Body of pancreas (tissue), 4 donors: ENCODE measurements at regions not wholly inside any gene's neighbourhood (a gene's known extent, or its start where the extent isn't known, plus 50 kb on each side); places are given as distances from the start of the nearest gene placed in this dataset.

Experiments used
- ATAC-seq: fragments of 150-250 bp; one replicate; pipeline ENCODE4 v1.9.1; 2016
- DNase-seq, 4 donors: peaks; one replicate each; pipeline ENCODE4 v3.0.0-alpha.2; 2019
- H3K27ac ChIP-seq, 4 donors: fragments of 200-600 bp; sonication (generic); 1 replicate in 3 of 4; 2 replicates in 1 of 4; pipeline versions ENCODE4 v1.5.1 to v1.6.1; 2016 to 2019; ENCODE audit warnings: mild to moderate bottlenecking in 1 of 4, mixed read lengths in 1 of 4, moderate library complexity in 1 of 4
- H3K27me3 ChIP-seq, 2 donors: fragments of 200-600 bp; sonication (generic); one replicate each; pipeline ENCODE4 v1.6.0; 2016; ENCODE audit warnings: mild to moderate bottlenecking in 1 of 2
- H3K36me3 ChIP-seq, 2 donors: fragments of 200-600 bp; sonication (generic); replicated peaks in 1 of 2; 2 replicates each; pipeline ENCODE4 v1.5.1; 2016; ENCODE audit warnings: low read depth in 2 of 2; ENCODE audit not compliant: insufficient read depth in 1 of 2
- H3K4me1 ChIP-seq: fragments of 200-600 bp; sonication (generic); one replicate; pipeline ENCODE4 v1.6.0; 2016
- H3K4me3 ChIP-seq, 2 donors: fragments of 200-600 bp; sonication (generic); 1 replicate in 1 of 2; 2 replicates in 1 of 2; pipeline ENCODE4 v1.5.1; 2016 to 2019
- H3K9me3 ChIP-seq, 3 donors: fragments of 200-600 bp; sonication (generic); 1 replicate in 2 of 3; 2 replicates in 1 of 3; pipeline ENCODE4 v1.5.1; 2016
- POLR2A ChIP-seq, 3 donors: fragments of 450-650 bp; IDR thresholded peaks; one replicate each; pipeline ENCODE4 v1.6.1; 2016; ENCODE audit warnings: antibody characterized with exemption in 3 of 3, mild to moderate bottlenecking in 2 of 3
- WGBS, 2 donors: methylation state at CpG; one replicate each; pipeline ENCODE4 v1.1.5; 2017; 5-methylcytosine and 5-hydroxymethylcytosine counted together
- intact Hi-C: fragments of 100-400 bp; cut with DNase I; formaldehyde crosslinking; loops from one replicate; pipeline ENCODE4 v1.15.1; 2023
- TF ChIP-seq, protein P1 (sequence below), 7 experiments: fragments of 450-650 bp in 4 of 7; fragments of 200-600 bp in 3 of 7; sonication (generic) in 3 of 7; IDR thresholded peaks; one replicate each; pipeline ENCODE4 v1.5.1; 2016 to 2019; ENCODE audit warnings: antibody characterized with exemption in 7 of 7

DNA sequence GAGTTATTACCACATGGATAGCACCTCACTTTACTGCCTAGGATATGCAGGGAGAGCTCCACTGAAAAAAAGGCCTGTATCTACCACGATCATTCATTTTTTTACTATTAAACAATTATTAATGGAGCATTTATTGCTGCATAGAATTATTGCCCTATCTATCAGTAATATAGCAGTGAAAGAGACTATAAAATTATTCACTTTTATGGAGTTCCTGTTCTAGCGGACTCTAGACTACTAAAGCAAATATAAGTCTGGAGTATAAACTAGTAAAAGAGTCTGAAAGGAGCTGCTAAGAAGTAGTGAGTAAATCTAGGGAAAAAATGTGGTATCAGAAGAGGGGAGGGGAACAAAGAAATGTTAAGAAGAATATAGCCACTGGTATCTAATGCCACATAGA lies 150.4 kb upstream of the CYLC2 start:
- TF ChIP-seq, protein P1, sequence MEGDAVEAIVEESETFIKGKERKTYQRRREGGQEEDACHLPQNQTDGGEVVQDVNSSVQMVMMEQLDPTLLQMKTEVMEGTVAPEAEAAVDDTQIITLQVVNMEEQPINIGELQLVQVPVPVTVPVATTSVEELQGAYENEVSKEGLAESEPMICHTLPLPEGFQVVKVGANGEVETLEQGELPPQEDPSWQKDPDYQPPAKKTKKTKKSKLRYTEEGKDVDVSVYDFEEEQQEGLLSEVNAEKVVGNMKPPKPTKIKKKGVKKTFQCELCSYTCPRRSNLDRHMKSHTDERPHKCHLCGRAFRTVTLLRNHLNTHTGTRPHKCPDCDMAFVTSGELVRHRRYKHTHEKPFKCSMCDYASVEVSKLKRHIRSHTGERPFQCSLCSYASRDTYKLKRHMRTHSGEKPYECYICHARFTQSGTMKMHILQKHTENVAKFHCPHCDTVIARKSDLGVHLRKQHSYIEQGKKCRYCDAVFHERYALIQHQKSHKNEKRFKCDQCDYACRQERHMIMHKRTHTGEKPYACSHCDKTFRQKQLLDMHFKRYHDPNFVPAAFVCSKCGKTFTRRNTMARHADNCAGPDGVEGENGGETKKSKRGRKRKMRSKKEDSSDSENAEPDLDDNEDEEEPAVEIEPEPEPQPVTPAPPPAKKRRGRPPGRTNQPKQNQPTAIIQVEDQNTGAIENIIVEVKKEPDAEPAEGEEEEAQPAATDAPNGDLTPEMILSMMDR (IDR thresholded peaks at IDR 0.05) = no peak
- TF ChIP-seq POLR2A (IDR thresholded peaks at IDR 0.05) = no peak
- no peak overlapping the region for H3K27ac ChIP-seq
- WGBS, 2 donors = 79 to 82% methylated on average over 2 of the region's 2 CpGs

DNA sequence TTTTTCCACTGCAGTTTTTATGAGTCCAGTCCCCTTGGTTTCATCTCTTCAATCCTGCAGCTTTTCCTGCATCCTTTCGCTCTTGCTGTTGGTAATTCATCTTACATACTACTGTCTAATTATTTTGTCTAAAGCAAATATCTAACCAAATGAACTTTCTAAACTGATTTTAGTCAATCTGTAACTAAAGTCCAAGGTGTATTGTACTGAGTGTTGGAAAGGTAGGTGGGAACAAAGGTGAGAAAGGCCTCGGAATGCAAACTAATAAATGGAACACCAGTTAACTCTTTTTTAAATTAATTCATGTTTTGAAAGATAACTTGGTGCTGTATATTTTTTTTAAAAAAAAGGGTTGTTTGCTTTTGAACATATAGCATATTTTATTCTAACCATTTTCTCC lies 152.7 kb upstream of the CYLC2 start:
- Histone ChIP-seq H3K9me3 (no peaks in the 10 kb centered on the region), H3K27me3 (no peaks in the 10 kb centered on the region), H3K4me3 (no peak overlapping the region), H3K4me1 (no peaks in the 10 kb centered on the region), H3K27ac (no peak overlapping the region), H3K36me3 (no peaks in the 10 kb centered on the region)
- TF ChIP-seq, protein P1 (IDR thresholded peaks at IDR 0.05) = no peak
- TF ChIP-seq POLR2A (IDR thresholded peaks at IDR 0.05) = no peak
- DNase-seq = no peak
- no peak for ATAC-seq
- WGBS, 2 donors = 31 to 48% methylated on average over 2 of the region's 2 CpGs
- intact Hi-C loops = no loop called here

More for the DNA sequence above, 150.4 kb upstream of the CYLC2 start:
- ATAC-seq (no peak), DNase-seq (no peak)
- no peaks in the 10 kb centered on the region for H3K36me3 ChIP-seq
- intact Hi-C loops = no loop called here
- H3K9me3 ChIP-seq = no peaks in the 10 kb centered on the region
- H3K4me3 ChIP-seq = no peak overlapping the region
- H3K27me3 ChIP-seq = no peaks in the 10 kb centered on the region
- H3K4me1 ChIP-seq = no peaks in the 10 kb centered on the region

DNA sequence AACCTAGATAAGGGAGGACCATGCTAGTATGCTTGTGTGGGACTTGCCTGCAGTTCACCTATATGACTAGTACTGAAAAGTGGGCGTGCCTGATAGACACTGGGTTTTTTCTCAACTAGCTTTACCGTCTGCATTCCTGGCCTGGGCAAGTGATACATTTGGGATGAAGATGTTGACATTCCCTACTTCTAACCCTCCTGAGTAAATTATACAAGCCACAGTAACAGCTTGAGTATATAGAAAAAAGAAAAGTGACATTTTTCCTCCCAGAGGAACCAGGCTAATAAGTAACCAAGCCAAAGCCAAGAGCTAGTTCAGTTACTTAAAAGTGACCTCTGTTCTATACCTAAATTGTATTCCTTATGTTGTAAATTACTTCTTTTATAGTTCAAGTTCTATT lies 153.8 kb upstream of the CYLC2 start:
- no peak for DNase-seq
- Histone ChIP-seq H3K9me3 (no peaks in the 10 kb centered on the region), H3K27ac (no peak overlapping the region), H3K4me1 (no peaks in the 10 kb centered on the region), H3K4me3 (no peak overlapping the region), H3K27me3 (no peaks in the 10 kb centered on the region), H3K36me3 (no peaks in the 10 kb centered on the region)
- TF ChIP-seq, protein P1 (IDR thresholded peaks at IDR 0.05) = no peak
- TF ChIP-seq POLR2A (IDR thresholded peaks at IDR 0.05) = no peak
- no peak for ATAC-seq
- intact Hi-C loops = no loop called here
- WGBS, 2 donors = 20 to 22% methylated on average over 2 of the region's 2 CpGs

DNA sequence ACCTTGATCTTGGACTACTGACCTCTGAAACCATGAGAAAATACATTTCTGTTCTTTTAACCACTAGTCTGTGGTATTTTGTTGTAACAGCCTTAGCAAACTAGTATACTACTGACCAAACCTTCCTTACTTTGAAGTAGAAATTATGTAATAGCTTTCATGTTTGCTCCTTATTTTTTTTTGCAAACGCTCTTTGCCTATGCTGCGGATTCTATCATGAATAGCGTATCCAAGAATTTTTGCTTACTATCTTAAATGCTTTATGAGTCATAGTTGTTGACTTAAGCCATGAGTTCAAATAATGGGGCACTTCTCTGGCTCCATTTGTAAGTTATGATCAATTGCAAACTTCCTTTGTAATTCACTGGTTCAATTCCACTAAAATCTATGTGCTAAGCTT lies 154.8 kb upstream of the CYLC2 start:
- intact Hi-C loops = no loop called here

DNA sequence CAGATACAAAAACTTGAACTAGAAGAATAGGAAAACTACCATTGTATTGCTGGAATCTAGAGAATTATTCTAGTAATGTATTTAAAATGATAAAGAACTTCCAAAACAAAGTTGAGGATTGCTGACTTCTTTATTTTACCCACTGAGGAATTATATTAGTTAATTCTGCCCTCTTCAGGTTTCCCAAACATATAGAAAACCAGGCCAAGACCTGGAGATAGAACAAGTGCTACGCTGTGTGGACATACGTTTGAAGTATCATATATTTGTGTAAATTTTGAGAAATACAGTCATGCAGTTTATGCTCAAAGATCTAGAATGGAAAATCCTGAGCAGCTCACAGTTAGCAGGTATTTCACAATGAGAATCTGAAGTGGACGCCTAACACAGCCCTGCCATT lies 162.3 kb upstream of the CYLC2 start:
- H3K27ac ChIP-seq = no peak overlapping the region
- no peaks in the 10 kb centered on the region for H3K4me1 ChIP-seq
- DNase-seq (no peak), ATAC-seq (no peak)
- 76 to 82% methylated on average over 3 of the region's 3 CpGs for WGBS, 2 donors
- no peak for TF ChIP-seq POLR2A (IDR thresholded peaks at IDR 0.05)
- TF ChIP-seq, protein P1 (IDR thresholded peaks at IDR 0.05) = no peak
- no peaks in the 10 kb centered on the region for H3K27me3 ChIP-seq
- no peak overlapping the region for H3K4me3 ChIP-seq
- intact Hi-C loops = no loop called here
- H3K36me3 ChIP-seq = no peaks in the 10 kb centered on the region
- H3K9me3 ChIP-seq = no peaks in the 10 kb centered on the region

More for the DNA sequence above, 154.8 kb upstream of the CYLC2 start:
- 33 to 40% methylated on average over 3 of the region's 3 CpGs for WGBS, 2 donors
- Histone ChIP-seq H3K4me3 (no peak overlapping the region), H3K4me1 (no peaks in the 10 kb centered on the region), H3K27ac (no peak overlapping the region), H3K9me3 (no peaks in the 10 kb centered on the region), H3K36me3 (no peaks in the 10 kb centered on the region), H3K27me3 (no peaks in the 10 kb centered on the region)
- ATAC-seq (no peak), DNase-seq (no peak)
- TF ChIP-seq, protein P1 (IDR thresholded peaks at IDR 0.05) = no peak
- no peak for TF ChIP-seq POLR2A (IDR thresholded peaks at IDR 0.05)
